T-helper 17 cell (primary cell): ENCODE measurements at regions not wholly inside any gene's neighbourhood (a gene's known extent, or its start where the extent isn't known, plus 50 kb on each side); places are given as distances from the start of the nearest gene placed in this dataset.

ENCODE experiments used
- ATAC-seq: fragments of 150-1000 bp; cut with Tn5 transposase; 2 replicates; pipeline ENCODE4 v1.10.0; 2021; ENCODE audit warnings: mild to moderate bottlenecking, moderate library complexity
- DNase-seq, 3 donors: peaks; one replicate each; pipeline versions ENCODE4 v3.0.0 to v3.0.0-alpha.2; 2020 to 2021
- H3K9me3 ChIP-seq: one replicate; pipeline ENCODE4 v1.7.0; 2013; ENCODE audit warnings: low read length, mild to moderate bottlenecking; ENCODE audit not compliant: control insufficient read depth, poor library complexity, severe bottlenecking
- H3K27ac Mint-ChIP-seq: one replicate; pipeline ENCODE4 v1.8.0; 2022; ENCODE audit warnings: mild to moderate bottlenecking, moderate library complexity, mixed read lengths
- H3K27me3 Mint-ChIP-seq: one replicate; pipeline ENCODE4 v1.8.0; 2022; ENCODE audit warnings: mixed read lengths
- H3K36me3 Mint-ChIP-seq: one replicate; pipeline ENCODE4 v1.8.0; 2022; ENCODE audit warnings: low read depth, mixed read lengths
- H3K4me1 Mint-ChIP-seq: one replicate; pipeline ENCODE4 v1.8.0; 2022; ENCODE audit warnings: mild to moderate bottlenecking, mixed read lengths
- H3K4me3 Mint-ChIP-seq: one replicate; pipeline ENCODE4 v1.8.0; 2022; ENCODE audit warnings: mild to moderate bottlenecking, moderate library complexity, mixed read lengths

- Mint-ChIP-seq H3K4me3 (no peak overlapping the region), H3K36me3 (no peaks in the 10 kb centered on the region), H3K4me1 (no peaks in the 10 kb centered on the region), H3K27ac (no peak overlapping the region), H3K27me3 (no peaks in the 10 kb centered on the region)
- peaks cover 2% of the 10 kb centered on the region for H3K9me3 ChIP-seq
- no peak for DNase-seq
- no peak for ATAC-seq
Measured at GRCh38 chr9:10674586-10674985, 61.8 kb upstream of the PTPRD start.

GRCh38 chr9:10678010-10678409, 65.2 kb upstream of the PTPRD start:
- H3K4me3 Mint-ChIP-seq = no peak overlapping the region
- no peak for DNase-seq
- H3K36me3 Mint-ChIP-seq = no peaks in the 10 kb centered on the region
- H3K27me3 Mint-ChIP-seq = no peaks in the 10 kb centered on the region
- H3K9me3 ChIP-seq = no peaks in the 10 kb centered on the region
- H3K4me1 Mint-ChIP-seq = no peaks in the 10 kb centered on the region
- ATAC-seq = no peak
- no peak overlapping the region for H3K27ac Mint-ChIP-seq

- Mint-ChIP-seq H3K4me3 (no peak overlapping the region), H3K4me1 (no peaks in the 10 kb centered on the region), H3K27ac (no peak overlapping the region), H3K27me3 (no peaks in the 10 kb centered on the region), H3K36me3 (no peaks in the 10 kb centered on the region)
- DNase-seq = no peak
- H3K9me3 ChIP-seq = no peaks in the 10 kb centered on the region
- no peak for ATAC-seq
Measured at GRCh38 chr9:10678790-10679189, 66.0 kb upstream of the PTPRD start.

GRCh38 chr9:10686943-10687342, 74.1 kb upstream of the PTPRD start:
- no peak overlapping the region for H3K27ac Mint-ChIP-seq
- no peak overlapping the region for H3K4me3 Mint-ChIP-seq
- H3K4me1 Mint-ChIP-seq = no peaks in the 10 kb centered on the region
- H3K27me3 Mint-ChIP-seq = no peaks in the 10 kb centered on the region
- no peaks in the 10 kb centered on the region for H3K36me3 Mint-ChIP-seq
- no peaks in the 10 kb centered on the region for H3K9me3 ChIP-seq
- DNase-seq (no peak), ATAC-seq (no peak)

- no peaks in the 10 kb centered on the region for H3K9me3 ChIP-seq
- DNase-seq (no peak), ATAC-seq (no peak)
- Mint-ChIP-seq H3K27me3 (no peaks in the 10 kb centered on the region), H3K27ac (no peak overlapping the region), H3K4me1 (no peaks in the 10 kb centered on the region), H3K36me3 (no peaks in the 10 kb centered on the region), H3K4me3 (no peak overlapping the region)
Measured at GRCh38 chr9:10690546-10690945, 77.7 kb upstream of the PTPRD start.

GRCh38 chr9:10697044-10697443, 84.2 kb upstream of the PTPRD start:
- no peak for ATAC-seq
- H3K27me3 Mint-ChIP-seq = no peaks in the 10 kb centered on the region

GRCh38 chr9:10700291-10700690, 87.5 kb upstream of the PTPRD start:
- no peak for DNase-seq
- Mint-ChIP-seq H3K4me1 (no peaks in the 10 kb centered on the region), H3K4me3 (no peak overlapping the region), H3K27me3 (no peaks in the 10 kb centered on the region), H3K36me3 (no peaks in the 10 kb centered on the region), H3K27ac (no peak overlapping the region)
- H3K9me3 ChIP-seq = peaks cover 4% of the 10 kb centered on the region
- ATAC-seq = no peak

More at GRCh38 chr9:10697044-10697443, 84.2 kb upstream of the PTPRD start:
- DNase-seq = no peak
- H3K36me3 Mint-ChIP-seq = no peaks in the 10 kb centered on the region
- no peak overlapping the region for H3K27ac Mint-ChIP-seq
- no peak overlapping the region for H3K4me3 Mint-ChIP-seq
- no peaks in the 10 kb centered on the region for H3K4me1 Mint-ChIP-seq
- peaks cover 4% of the 10 kb centered on the region for H3K9me3 ChIP-seq

GRCh38 chr9:10700915-10701314, 88.1 kb upstream of the PTPRD start:
- ATAC-seq (no peak), DNase-seq (no peak)
- Mint-ChIP-seq H3K27me3 (no peaks in the 10 kb centered on the region), H3K4me1 (no peaks in the 10 kb centered on the region), H3K27ac (no peak overlapping the region), H3K4me3 (no peak overlapping the region), H3K36me3 (no peaks in the 10 kb centered on the region)
- peaks cover 4% of the 10 kb centered on the region for H3K9me3 ChIP-seq

GRCh38 chr9:10701906-10702305, 89.1 kb upstream of the PTPRD start:
- Mint-ChIP-seq H3K36me3 (no peaks in the 10 kb centered on the region), H3K27ac (no peak overlapping the region), H3K4me1 (no peaks in the 10 kb centered on the region), H3K4me3 (no peak overlapping the region), H3K27me3 (no peaks in the 10 kb centered on the region)
- DNase-seq (no peak), ATAC-seq (no peak)
- peaks cover 4% of the 10 kb centered on the region for H3K9me3 ChIP-seq

- no peaks in the 10 kb centered on the region for H3K27me3 Mint-ChIP-seq
- H3K9me3 ChIP-seq = peaks cover 4% of the 10 kb centered on the region
- no peak overlapping the region for H3K4me3 Mint-ChIP-seq
- H3K27ac Mint-ChIP-seq = no peak overlapping the region
- H3K36me3 Mint-ChIP-seq = no peaks in the 10 kb centered on the region
- no peaks in the 10 kb centered on the region for H3K4me1 Mint-ChIP-seq
- no peak for ATAC-seq
- no peak for DNase-seq
Measured at GRCh38 chr9:10703139-10703538, 90.3 kb upstream of the PTPRD start.

GRCh38 chr9:10704720-10705119, 91.9 kb upstream of the PTPRD start:
- no peaks in the 10 kb centered on the region for H3K4me1 Mint-ChIP-seq
- H3K27ac Mint-ChIP-seq = no peak overlapping the region
- H3K9me3 ChIP-seq = peaks cover under 1% of the 10 kb centered on the region
- no peak overlapping the region for H3K4me3 Mint-ChIP-seq
- no peaks in the 10 kb centered on the region for H3K36me3 Mint-ChIP-seq
- DNase-seq (no peak), ATAC-seq (no peak)
- H3K27me3 Mint-ChIP-seq = no peaks in the 10 kb centered on the region

- Mint-ChIP-seq H3K27ac (no peak overlapping the region), H3K36me3 (no peaks in the 10 kb centered on the region), H3K27me3 (no peaks in the 10 kb centered on the region), H3K4me1 (no peaks in the 10 kb centered on the region), H3K4me3 (no peak overlapping the region)
- ATAC-seq (no peak), DNase-seq (no peak)
- no peaks in the 10 kb centered on the region for H3K9me3 ChIP-seq
Measured at GRCh38 chr9:10705383-10705782, 92.6 kb upstream of the PTPRD start.

GRCh38 chr9:10706788-10707187, 94.0 kb upstream of the PTPRD start:
- Mint-ChIP-seq H3K36me3 (no peaks in the 10 kb centered on the region), H3K27ac (no peak overlapping the region), H3K4me1 (no peaks in the 10 kb centered on the region), H3K4me3 (no peak overlapping the region), H3K27me3 (no peaks in the 10 kb centered on the region)
- H3K9me3 ChIP-seq = no peaks in the 10 kb centered on the region
- DNase-seq (no peak), ATAC-seq (no peak)

- Mint-ChIP-seq H3K27me3 (no peaks in the 10 kb centered on the region), H3K4me3 (no peak overlapping the region), H3K36me3 (no peaks in the 10 kb centered on the region), H3K4me1 (no peaks in the 10 kb centered on the region), H3K27ac (no peak overlapping the region)
- no peak for ATAC-seq
- DNase-seq = no peak
- H3K9me3 ChIP-seq = no peaks in the 10 kb centered on the region
Measured at GRCh38 chr9:10721301-10721700, 108.5 kb upstream of the PTPRD start.

- no peak overlapping the region for H3K27ac Mint-ChIP-seq
- H3K9me3 ChIP-seq = no peaks in the 10 kb centered on the region
- H3K36me3 Mint-ChIP-seq = no peaks in the 10 kb centered on the region
- H3K4me1 Mint-ChIP-seq = no peaks in the 10 kb centered on the region
- ATAC-seq = no peak
- H3K4me3 Mint-ChIP-seq = no peak overlapping the region
- DNase-seq = no peak
- no peaks in the 10 kb centered on the region for H3K27me3 Mint-ChIP-seq
Measured at GRCh38 chr9:10729213-10729612, 116.4 kb upstream of the PTPRD start.
